LNCaP clone FGC (cell line): ENCODE measurements at regions not wholly inside any gene's neighbourhood (a gene's known extent, or its start where the extent isn't known, plus 50 kb on each side); places are given as distances from the start of the nearest gene placed in this dataset.

Experiments
- DNase-seq: peaks from one replicate; pipeline ENCODE4 v3.0.0-alpha.2; 2011; ENCODE audit warnings: low read depth
- H3K4me3 ChIP-seq: 2 replicates; pipeline ENCODE4 v1.5.1; 2011; ENCODE audit warnings: mild to moderate bottlenecking, low read depth, low read length, control low read depth
- CTCF ChIP-seq: IDR thresholded peaks from 2 replicates; pipeline ENCODE4 v1.5.1; 2012; ENCODE audit warnings: mild to moderate bottlenecking; ENCODE audit not compliant: control insufficient read depth, insufficient read depth; ENCODE audit errors: extremely low read depth

- no peak for TF ChIP-seq CTCF
- DNase-seq, result no peak
Measured at GRCh38 chr5:54360925-54361662, 50.7 kb upstream of the ARL15 start.

More at GRCh38 chr5:54360925-54361662, 50.7 kb upstream of the ARL15 start:
- no peak overlapping the region for H3K4me3 ChIP-seq
